ENCODE measurements at regions not wholly inside any gene's neighbourhood (a gene's known extent, or its start where the extent isn't known, plus 50 kb on each side); places are given as distances from the start of the nearest gene placed in this dataset.

- no peak for DNase-seq
- no peaks in the 10 kb centered on the region for H3K36me3 ChIP-seq
- H3K4me1 ChIP-seq, result peaks cover 0 to 16% (median 9%) of the 10 kb centered on the region in 6 donors
- peak overlapping the region in 7 of 8 donors; percentile 2 to 58 (median 24) for H3K4me3 ChIP-seq
- TF ChIP-seq POLR2A (IDR thresholded peaks at IDR 0.05) (no peak), POLR2AphosphoS5 (IDR thresholded peaks at IDR 0.05) (no peak), CTCF (IDR thresholded peaks at IDR 0.05 in 8 of 11, conservative IDR thresholded peaks at IDR 0.05 in 3 of 11) (no peak)
- peaks cover 0 to 52% (median 17%) of the 10 kb centered on the region in 7 donors for H3K27me3 ChIP-seq (replicated peaks in 1 of 7)
- intact Hi-C loops (cut with DNase I; ENCODE audit: low total_unique reads), result no loop called here
- H3K27ac ChIP-seq, result no peak overlapping the region
- H3K9me3 ChIP-seq, result no peaks in the 10 kb centered on the region
- WGBS, 5 donors, result 9 to 37% (median 13%) methylated on average over 11 to 26 of the region's 26 CpGs
Measured at GRCh38 chr5:114056185-114056538, 305.7 kb upstream of the KCNN2 start.

GRCh38 chr5:114060866-114061265, 301.0 kb upstream of the KCNN2 start:
- TF ChIP-seq POLR2AphosphoS5 (IDR thresholded peaks at IDR 0.05) (no peak), CTCF (IDR thresholded peaks at IDR 0.05 in 8 of 11, conservative IDR thresholded peaks at IDR 0.05 in 3 of 11) (no peak), POLR2A (IDR thresholded peaks at IDR 0.05) (no peak)
- Histone ChIP-seq H3K4me3 (no peak overlapping the region), H3K27me3 (replicated peaks in 1 of 7) (peaks cover 0 to 25% (median 7%) of the 10 kb centered on the region in 7 donors), H3K36me3 (no peaks in the 10 kb centered on the region), H3K4me1 (peaks cover 0 to 4% (median 4%) of the 10 kb centered on the region in 6 donors), H3K9me3 (no peaks in the 10 kb centered on the region), H3K27ac (no peak overlapping the region)
- no peak for DNase-seq
- intact Hi-C loops (cut with DNase I; ENCODE audit: low total_unique reads), result no loop called here

GRCh38 chr5:114062932-114063867, 298.7 kb upstream of the KCNN2 start:
- no peaks in the 10 kb centered on the region for H3K9me3 ChIP-seq
- no peaks in the 10 kb centered on the region for H3K4me1 ChIP-seq
- no peak for DNase-seq
- peaks cover 0 to 9% (median 0%) of the 10 kb centered on the region in 7 donors for H3K27me3 ChIP-seq (replicated peaks in 1 of 7)
- TF ChIP-seq POLR2A (IDR thresholded peaks at IDR 0.05) (no peak), CTCF (IDR thresholded peaks at IDR 0.05 in 8 of 11, conservative IDR thresholded peaks at IDR 0.05 in 3 of 11) (no peak), POLR2AphosphoS5 (IDR thresholded peaks at IDR 0.05) (no peak)
- H3K4me3 ChIP-seq, result no peak overlapping the region
- H3K36me3 ChIP-seq, result no peaks in the 10 kb centered on the region
- intact Hi-C loops (cut with DNase I; ENCODE audit: low total_unique reads), result no loop called here
- H3K27ac ChIP-seq, result no peak overlapping the region

GRCh38 chr5:114065912-114066311, 296.0 kb upstream of the KCNN2 start:
- TF ChIP-seq POLR2AphosphoS5 (IDR thresholded peaks at IDR 0.05) (no peak), CTCF (IDR thresholded peaks at IDR 0.05 in 8 of 11, conservative IDR thresholded peaks at IDR 0.05 in 3 of 11) (no peak), POLR2A (IDR thresholded peaks at IDR 0.05) (no peak)
- H3K27me3 ChIP-seq (replicated peaks in 1 of 7), result no peaks in the 10 kb centered on the region
- no peak overlapping the region for H3K27ac ChIP-seq
- no peak overlapping the region for H3K4me3 ChIP-seq
- no peaks in the 10 kb centered on the region for H3K9me3 ChIP-seq
- intact Hi-C loops (cut with DNase I; ENCODE audit: low total_unique reads), result no loop called here
- H3K4me1 ChIP-seq, result no peaks in the 10 kb centered on the region
- WGBS, 5 donors, result 63 to 88% (median 73%) methylated on average over 1 of the region's 1 CpG
- no peaks in the 10 kb centered on the region for H3K36me3 ChIP-seq
- no peak for DNase-seq
